T-cell (primary cell): ENCODE measurements at regions not wholly inside any gene's neighbourhood (a gene's known extent, or its start where the extent isn't known, plus 50 kb on each side); places are given as distances from the start of the nearest gene placed in this dataset.

Experiments
- ATAC-seq, 4 experiments: fragments of 200-7000 bp in 3 of 4; fragments of 150-1000 bp in 1 of 4; cut with Tn5 transposase; replicated peaks in 1 of 4; 1 replicate in 3 of 4; 2 replicates in 1 of 4; pipeline ENCODE4 v1.10.0; 2021; ENCODE audit warnings: moderate library complexity in 3 of 4, mild to moderate bottlenecking in 2 of 4, moderate number of reproducible peaks in 1 of 4
- CTCF ChIA-PET, 2 donors: fragments of 300-600 bp; sonication (Branson Sonifier 250); formaldehyde crosslinking; loops; one replicate each; lab custom pipeline; 2022; ENCODE audit warnings: antibody characterized with exemption in 2 of 2; lab: Charles Lee
- POLR2A ChIA-PET, 2 donors: fragments of 300-600 bp; sonication (Branson Sonifier 250); formaldehyde crosslinking; loops; one replicate each; lab custom pipeline; 2022; ENCODE audit warnings: antibody characterized with exemption in 2 of 2; lab: Charles Lee
- DNase-seq, 35 experiments: peaks; one replicate each; pipeline versions ENCODE4 v3.0.0 to v3.0.0-alpha.2; 2013 to 2023
- H3K27ac ChIP-seq: one replicate; pipeline ENCODE4 v1.5.1; 2013; ENCODE audit warnings: low read length
- H3K27me3 ChIP-seq, 2 experiments: replicated peaks in 1 of 2; 1 replicate in 1 of 2; 2 replicates in 1 of 2; pipeline versions ENCODE4 v1.6.1 to v1.7.0; 2013; ENCODE audit warnings: low read length in 1 of 2, mixed read lengths in 1 of 2; ENCODE audit not compliant: control insufficient read depth in 2 of 2, insufficient read depth in 2 of 2; ENCODE audit errors: extremely low read depth in 1 of 2
- H3K36me3 ChIP-seq, 2 donors: 1 replicate in 1 of 2; 2 replicates in 1 of 2; pipeline versions ENCODE4 v1.6.1 to v1.7.0; 2013; ENCODE audit warnings: low read length in 1 of 2; ENCODE audit not compliant: control insufficient read depth in 2 of 2, insufficient read depth in 1 of 2; ENCODE audit errors: extremely low read depth in 1 of 2
- H3K4me1 ChIP-seq, 2 experiments: 1 replicate in 1 of 2; 2 replicates in 1 of 2; pipeline versions ENCODE4 v1.6.1 to v1.7.0; 2013; ENCODE audit warnings: low read length in 2 of 2, mixed read lengths in 1 of 2; ENCODE audit not compliant: insufficient read depth in 2 of 2, control insufficient read depth in 1 of 2; ENCODE audit errors: extremely low read depth in 1 of 2
- H3K4me3 ChIP-seq, 2 donors: 1 replicate in 1 of 2; 2 replicates in 1 of 2; pipeline versions ENCODE4 v1.5.1 to v1.7.0; 2013; ENCODE audit warnings: mild to moderate bottlenecking in 2 of 2, low read length in 1 of 2, moderate library complexity in 1 of 2; ENCODE audit not compliant: control insufficient read depth in 1 of 2; ENCODE audit errors: extremely low read depth in 1 of 2
- H3K9me3 ChIP-seq: 2 replicates; pipeline ENCODE4 v1.7.0; 2013
- H3K27ac Mint-ChIP-seq, 2 donors: one replicate each; pipeline ENCODE4 v1.8.0; 2020 to 2021; ENCODE audit warnings: mild to moderate bottlenecking in 2 of 2, mixed read lengths in 2 of 2
- H3K27me3 Mint-ChIP-seq, 2 donors: one replicate each; pipeline ENCODE4 v1.8.0; 2021 to 2022; ENCODE audit warnings: mixed read lengths in 2 of 2
- H3K36me3 Mint-ChIP-seq: one replicate; pipeline ENCODE4 v1.8.0; 2021; ENCODE audit warnings: mixed read lengths
- H3K4me1 Mint-ChIP-seq, 3 donors: one replicate each; pipeline ENCODE4 v1.8.0; 2020 to 2022; ENCODE audit warnings: mixed read lengths in 3 of 3, mild to moderate bottlenecking in 1 of 3
- H3K4me3 Mint-ChIP-seq, 3 donors: one replicate each; pipeline ENCODE4 v1.8.0; 2020 to 2022; ENCODE audit warnings: mild to moderate bottlenecking in 3 of 3, mixed read lengths in 3 of 3, moderate library complexity in 3 of 3
- H3K9me3 Mint-ChIP-seq, 3 donors: one replicate each; pipeline ENCODE4 v1.8.0; 2020 to 2022; ENCODE audit warnings: mixed read lengths in 3 of 3
- WGBS: methylation state at CpG from one replicate; pipeline ENCODE4 v1.1.5; 2013; ENCODE audit warnings: missing lambda C conversion rate; ENCODE audit not compliant: insufficient coverage; 5-methylcytosine and 5-hydroxymethylcytosine counted together

DNA sequence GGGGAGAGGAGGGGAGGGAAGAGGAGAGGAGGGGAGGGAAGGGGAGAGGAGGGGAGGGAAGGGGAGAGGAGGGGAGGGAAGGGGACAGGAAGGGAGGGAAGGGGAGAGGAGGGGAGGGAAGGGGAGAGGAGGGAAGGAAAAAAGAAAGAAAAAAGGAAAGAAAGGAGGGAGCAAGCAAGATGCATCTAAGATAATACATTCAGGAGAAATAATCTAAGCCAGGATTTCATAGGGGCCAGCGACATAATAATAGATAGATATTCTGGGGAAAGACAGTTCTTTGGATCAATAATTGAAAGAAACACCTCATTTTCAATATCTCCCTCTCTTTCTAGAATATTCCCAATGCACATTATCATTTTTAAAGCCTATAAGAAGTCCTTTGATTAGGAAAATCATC is 328.9 kb upstream of the ID2 start:
- CTCF ChIA-PET: no interaction called here

DNA sequence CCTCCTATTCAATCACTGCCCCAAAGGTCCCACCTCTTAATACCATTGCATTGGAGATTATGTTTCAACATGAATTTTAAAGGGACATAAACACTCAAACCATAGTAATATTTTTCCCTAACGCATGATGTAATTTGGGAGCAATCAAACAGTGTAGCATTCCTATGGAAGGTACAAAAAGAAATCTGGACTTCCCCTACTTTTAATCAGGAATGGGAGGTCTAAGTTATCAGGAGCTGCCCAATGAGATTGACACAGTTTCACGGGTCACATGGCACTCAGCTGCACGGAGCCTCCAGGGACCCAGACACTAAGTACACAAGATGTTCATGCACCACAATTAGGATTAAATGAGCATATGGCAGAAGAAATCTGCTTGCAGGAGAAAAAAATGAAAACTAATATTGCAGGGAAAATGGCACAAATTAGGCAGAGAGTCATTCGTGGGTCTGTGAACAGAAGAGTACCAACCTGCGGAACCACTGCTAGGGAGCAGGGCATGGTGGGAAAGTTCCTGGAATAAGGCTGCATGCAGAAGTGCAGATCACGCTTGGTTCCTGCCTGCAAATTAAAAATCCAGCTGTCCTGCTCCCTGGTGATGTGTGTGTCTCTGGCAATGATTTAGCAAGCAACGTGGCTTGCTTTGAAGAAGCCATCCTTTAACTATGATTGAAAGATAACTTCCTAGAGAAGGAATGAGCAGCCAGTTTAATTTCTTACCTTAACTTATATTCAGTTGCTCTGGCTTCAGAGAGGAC is 326.6 kb upstream of the ID2 start:
- ATAC-seq (no peak), DNase-seq (no peak)
- Histone ChIP-seq H3K4me3 (no peak overlapping the region), H3K9me3 (no peaks in the 10 kb centered on the region), H3K4me1 (peaks cover 0 to 8% of the 10 kb centered on the region in 2 experiments), H3K27me3 (no peaks in the 10 kb centered on the region), H3K36me3 (no peaks in the 10 kb centered on the region), H3K27ac (no peak overlapping the region)
- POLR2A ChIA-PET: no interaction called here
- H3K4me1 Mint-ChIP-seq: peaks cover 0 to 2% (median 0%) of the 10 kb centered on the region in 3 donors
- H3K27me3 Mint-ChIP-seq: no peaks in the 10 kb centered on the region
- CTCF ChIA-PET: no interaction called here
- H3K27ac Mint-ChIP-seq: no peak overlapping the region
- WGBS: 90% methylated on average over 3 of the region's 7 CpGs
- H3K36me3 Mint-ChIP-seq: no peaks in the 10 kb centered on the region
- H3K9me3 Mint-ChIP-seq: peaks cover 0 to 8% (median 2%) of the 10 kb centered on the region in 3 donors
- H3K4me3 Mint-ChIP-seq: no peak overlapping the region

More for the DNA sequence above, 328.9 kb upstream of the ID2 start:
- WGBS: no CpG with 5 or more reads among the region's 1 CpG
- ATAC-seq (no peak), DNase-seq (no peak)
- no peaks in the 10 kb centered on the region for H3K27me3 Mint-ChIP-seq
- no peaks in the 10 kb centered on the region for H3K27me3 ChIP-seq
- no peak overlapping the region for H3K27ac ChIP-seq
- H3K36me3 Mint-ChIP-seq: no peaks in the 10 kb centered on the region
- H3K36me3 ChIP-seq: no peaks in the 10 kb centered on the region
- H3K9me3 Mint-ChIP-seq: peaks cover 0 to 8% (median 2%) of the 10 kb centered on the region in 3 donors
- no peak overlapping the region for H3K4me3 ChIP-seq
- POLR2A ChIA-PET: no interaction called here
- H3K27ac Mint-ChIP-seq: no peak overlapping the region
- peaks cover 0 to 7% of the 10 kb centered on the region in 2 experiments for H3K4me1 ChIP-seq
- H3K4me1 Mint-ChIP-seq: peaks cover 0 to 2% (median 0%) of the 10 kb centered on the region in 3 donors
- no peak overlapping the region for H3K4me3 Mint-ChIP-seq
- H3K9me3 ChIP-seq: no peaks in the 10 kb centered on the region

DNA sequence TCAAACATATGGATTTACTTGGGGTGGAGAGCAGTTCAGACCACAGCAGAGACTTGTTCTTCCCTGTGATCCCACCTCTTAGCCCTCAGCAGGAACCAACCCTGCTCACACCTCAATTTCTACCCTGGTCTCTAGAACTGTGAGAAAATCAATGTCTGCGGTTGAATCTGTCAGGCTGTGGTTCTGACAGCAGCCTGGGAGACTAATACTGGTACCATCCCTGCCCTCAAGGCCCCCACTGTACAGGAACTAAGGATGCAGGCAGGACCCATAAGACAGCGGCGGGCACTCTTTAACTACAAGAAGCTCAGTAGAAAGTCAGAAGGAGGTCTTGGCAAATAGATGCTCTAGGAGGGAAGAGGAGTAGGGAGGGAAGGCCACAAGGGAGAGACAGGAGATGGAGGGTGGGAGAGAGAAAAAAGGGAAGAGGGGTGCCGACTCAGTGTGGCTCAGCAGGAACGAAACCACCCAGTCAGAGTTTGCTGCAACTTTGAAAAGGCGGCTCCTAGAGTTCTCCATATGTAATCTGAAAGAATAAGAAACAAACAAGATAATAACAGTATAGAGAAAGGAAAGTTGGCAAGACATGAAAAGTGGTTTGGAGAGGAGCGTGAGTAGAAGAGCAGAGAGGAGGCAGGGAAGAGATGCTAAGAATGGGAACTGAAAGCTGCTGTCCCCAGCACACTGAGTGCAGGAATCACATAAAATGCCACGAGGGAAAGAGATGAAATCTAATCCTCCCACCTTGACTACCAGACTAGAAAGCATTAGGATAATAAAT is 323.9 kb upstream of the ID2 start:
- no peak for DNase-seq
- ATAC-seq: no peak
- Histone ChIP-seq H3K36me3 (no peaks in the 10 kb centered on the region), H3K9me3 (no peaks in the 10 kb centered on the region), H3K4me1 (peaks cover 0 to 8% of the 10 kb centered on the region in 2 experiments), H3K27me3 (no peaks in the 10 kb centered on the region), H3K4me3 (no peak overlapping the region), H3K27ac (no peak overlapping the region)
- ChIA-PET POLR2A (no interaction called here), CTCF (no interaction called here)
- H3K27me3 Mint-ChIP-seq: no peaks in the 10 kb centered on the region
- H3K27ac Mint-ChIP-seq: no peak overlapping the region
- H3K4me1 Mint-ChIP-seq: peaks cover 0 to 2% (median 0%) of the 10 kb centered on the region in 3 donors
- H3K9me3 Mint-ChIP-seq: peaks cover 0 to 8% (median 2%) of the 10 kb centered on the region in 3 donors
- WGBS: no CpG with 5 or more reads among the region's 8 CpGs
- H3K36me3 Mint-ChIP-seq: no peaks in the 10 kb centered on the region
- H3K4me3 Mint-ChIP-seq: no peak overlapping the region

DNA sequence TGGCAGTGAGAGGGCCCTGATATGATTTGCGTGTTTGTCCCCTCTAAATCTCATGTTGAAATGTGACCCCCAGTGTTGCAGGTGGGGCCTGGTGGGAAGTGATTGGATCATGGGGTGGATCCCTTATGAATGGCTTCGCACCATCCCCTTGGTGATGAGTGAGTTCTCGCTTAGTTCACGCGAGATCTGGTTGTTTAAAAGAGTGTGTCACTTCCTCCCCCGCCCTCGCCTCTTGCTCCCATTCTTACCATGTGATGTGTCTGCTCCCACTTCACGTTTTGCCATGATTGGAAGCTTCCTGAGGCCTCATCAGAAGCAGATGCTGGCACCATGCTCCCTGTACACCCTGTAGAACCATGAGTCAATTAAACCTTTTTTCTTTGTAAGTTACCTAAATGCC is 319.9 kb upstream of the ID2 start:
- WGBS: 89% methylated on average over 5 of the region's 8 CpGs

DNA sequence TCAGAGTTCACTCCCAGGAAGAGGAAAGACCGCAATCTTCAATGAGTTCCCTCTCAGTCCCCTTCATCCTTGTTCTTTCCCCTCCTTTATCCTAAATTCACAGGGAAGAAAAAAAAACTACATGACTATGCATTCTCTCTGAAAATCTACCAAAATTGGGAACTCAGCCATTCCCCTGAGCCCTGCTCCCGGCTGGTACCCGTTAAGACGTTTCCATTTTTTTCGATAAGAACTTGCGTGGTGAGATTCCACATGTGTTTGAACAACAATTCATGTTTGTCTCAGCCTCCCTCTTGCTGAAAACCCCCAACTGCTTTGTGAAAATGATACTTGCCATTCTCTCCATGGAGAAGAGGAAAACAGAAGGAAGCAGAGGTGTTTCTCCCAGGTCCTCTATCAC is 318.7 kb upstream of the ID2 start:
- Mint-ChIP-seq H3K9me3 (no peaks in the 10 kb centered on the region), H3K4me3 (no peak overlapping the region), H3K36me3 (no peaks in the 10 kb centered on the region), H3K27ac (no peak overlapping the region), H3K27me3 (no peaks in the 10 kb centered on the region), H3K4me1 (peaks cover 0 to 2% (median 0%) of the 10 kb centered on the region in 3 donors)
- ATAC-seq (no peak), DNase-seq (no peak)
- H3K9me3 ChIP-seq: no peaks in the 10 kb centered on the region
- H3K4me1 ChIP-seq: no peaks in the 10 kb centered on the region
- H3K36me3 ChIP-seq: no peaks in the 10 kb centered on the region
- H3K27ac ChIP-seq: no peak overlapping the region
- ChIA-PET CTCF (no interaction called here), POLR2A (no interaction called here)
- 100% methylated on average over 4 of the region's 6 CpGs for WGBS
- no peak overlapping the region for H3K4me3 ChIP-seq
- no peaks in the 10 kb centered on the region for H3K27me3 ChIP-seq

More for the DNA sequence above, 319.9 kb upstream of the ID2 start:
- Mint-ChIP-seq H3K4me1 (peaks cover 0 to 2% (median 2%) of the 10 kb centered on the region in 3 donors), H3K27me3 (no peaks in the 10 kb centered on the region), H3K4me3 (no peak overlapping the region), H3K27ac (no peak overlapping the region), H3K36me3 (no peaks in the 10 kb centered on the region), H3K9me3 (no peaks in the 10 kb centered on the region)
- CTCF ChIA-PET: no interaction called here
- H3K27me3 ChIP-seq: no peaks in the 10 kb centered on the region
- H3K4me3 ChIP-seq: no peak overlapping the region
- POLR2A ChIA-PET: no interaction called here
- no peak overlapping the region for H3K27ac ChIP-seq
- ATAC-seq (no peak), DNase-seq (no peak)
- no peaks in the 10 kb centered on the region for H3K36me3 ChIP-seq
- H3K4me1 ChIP-seq: peaks cover 0 to 8% of the 10 kb centered on the region in 2 experiments
- no peaks in the 10 kb centered on the region for H3K9me3 ChIP-seq

DNA sequence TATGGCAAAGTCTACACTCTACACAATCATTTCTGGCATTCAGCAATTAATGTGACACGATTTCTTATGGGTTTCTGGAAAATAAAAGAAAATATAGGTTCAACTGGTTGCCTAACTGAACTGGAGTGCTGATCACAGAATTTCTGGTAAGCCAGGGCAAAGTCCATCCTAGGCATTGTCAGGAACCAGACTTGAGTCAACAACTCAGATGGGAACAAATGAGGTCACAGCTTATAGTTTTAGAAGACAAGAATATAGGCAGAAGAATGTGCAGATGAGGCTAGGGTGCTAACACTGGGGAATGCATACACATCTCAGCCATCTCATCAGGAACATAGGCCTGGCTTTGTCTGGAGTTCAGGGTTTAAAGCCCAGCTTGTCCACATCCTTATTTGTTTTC is 317.2 kb upstream of the ID2 start:
- ChIA-PET POLR2A (no interaction called here), CTCF (interaction anchor here in 1 of 2 donors (0.8 kb wide), 1 partner anchor 649 kb away, joined by 3 read pairs; no protein-coding TSS in a partner anchor)
- DNase-seq (no peak), ATAC-seq (no peak)
- Histone ChIP-seq H3K4me1 (no peaks in the 10 kb centered on the region), H3K4me3 (no peak overlapping the region), H3K27ac (no peak overlapping the region), H3K9me3 (no peaks in the 10 kb centered on the region), H3K36me3 (no peaks in the 10 kb centered on the region), H3K27me3 (peaks cover 0 to 2% of the 10 kb centered on the region in 2 experiments)
- WGBS: 100% methylated on average over 1 of the region's 1 CpG
- H3K4me1 Mint-ChIP-seq: peaks cover 0 to 2% (median 0%) of the 10 kb centered on the region in 3 donors
- no peak overlapping the region for H3K27ac Mint-ChIP-seq
- H3K36me3 Mint-ChIP-seq: no peaks in the 10 kb centered on the region
- no peak overlapping the region for H3K4me3 Mint-ChIP-seq
- no peaks in the 10 kb centered on the region for H3K9me3 Mint-ChIP-seq
- no peaks in the 10 kb centered on the region for H3K27me3 Mint-ChIP-seq
